ENCODE measurements at regions not wholly inside any gene's neighbourhood (a gene's known extent, or its start where the extent isn't known, plus 50 kb on each side); places are given as distances from the start of the nearest gene placed in this dataset.
A peak's percentile ranks its signal among the peaks of the same experiment; 100 is the strongest.

DNA sequence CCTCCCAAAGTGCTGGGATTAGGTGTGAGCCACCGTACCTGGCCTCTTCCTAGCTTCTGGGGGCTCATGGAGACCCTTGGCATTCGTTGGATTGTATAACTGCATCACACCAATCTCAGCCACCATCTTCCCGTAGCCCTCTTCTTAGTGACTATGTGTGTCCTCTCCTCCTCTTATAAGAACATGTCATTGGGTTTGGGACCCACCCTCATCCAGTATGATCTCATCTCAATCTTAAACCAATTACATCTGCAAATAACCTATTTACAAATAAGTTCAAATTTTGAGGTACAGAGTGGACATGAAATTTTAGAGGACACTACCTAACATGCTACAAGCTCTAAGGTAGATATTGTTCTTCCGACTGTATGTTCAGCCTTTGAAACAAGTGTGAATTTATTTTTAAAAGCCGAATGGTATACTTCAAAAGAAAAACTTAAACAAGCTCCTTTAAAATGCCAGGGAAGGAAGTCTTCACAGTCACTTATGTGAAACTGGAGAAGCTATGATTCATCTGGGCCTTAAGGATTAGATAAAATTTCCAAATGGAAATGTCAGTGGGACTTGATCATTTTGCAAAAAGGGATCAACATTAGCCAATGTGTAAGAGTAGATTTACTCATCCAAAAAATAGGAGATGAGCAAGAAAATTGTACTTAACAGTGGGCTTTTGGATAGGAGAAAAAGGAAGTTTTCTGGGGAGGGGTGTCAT is 225.7 kb downstream of the MEX3B start:
- H3K4me3 ChIP-seq = no peak overlapping the region
- H3K4me1 ChIP-seq = no peaks in the 10 kb centered on the region
- H3K27me3 ChIP-seq = no peaks in the 10 kb centered on the region
- no peak for ATAC-seq
- DNase-seq = no peak
- no peak overlapping the region for H3K27ac ChIP-seq
- no peaks in the 10 kb centered on the region for H3K36me3 ChIP-seq
- 47% methylated on average over 5 of the region's 5 CpGs for WGBS (ENCODE audit: insufficient coverage, low coverage, low lambda C conversion rate, missing lambda C conversion rate)
- TF ChIP-seq, protein P1, sequence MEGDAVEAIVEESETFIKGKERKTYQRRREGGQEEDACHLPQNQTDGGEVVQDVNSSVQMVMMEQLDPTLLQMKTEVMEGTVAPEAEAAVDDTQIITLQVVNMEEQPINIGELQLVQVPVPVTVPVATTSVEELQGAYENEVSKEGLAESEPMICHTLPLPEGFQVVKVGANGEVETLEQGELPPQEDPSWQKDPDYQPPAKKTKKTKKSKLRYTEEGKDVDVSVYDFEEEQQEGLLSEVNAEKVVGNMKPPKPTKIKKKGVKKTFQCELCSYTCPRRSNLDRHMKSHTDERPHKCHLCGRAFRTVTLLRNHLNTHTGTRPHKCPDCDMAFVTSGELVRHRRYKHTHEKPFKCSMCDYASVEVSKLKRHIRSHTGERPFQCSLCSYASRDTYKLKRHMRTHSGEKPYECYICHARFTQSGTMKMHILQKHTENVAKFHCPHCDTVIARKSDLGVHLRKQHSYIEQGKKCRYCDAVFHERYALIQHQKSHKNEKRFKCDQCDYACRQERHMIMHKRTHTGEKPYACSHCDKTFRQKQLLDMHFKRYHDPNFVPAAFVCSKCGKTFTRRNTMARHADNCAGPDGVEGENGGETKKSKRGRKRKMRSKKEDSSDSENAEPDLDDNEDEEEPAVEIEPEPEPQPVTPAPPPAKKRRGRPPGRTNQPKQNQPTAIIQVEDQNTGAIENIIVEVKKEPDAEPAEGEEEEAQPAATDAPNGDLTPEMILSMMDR (IDR thresholded peaks at IDR 0.05) = no peak
- TF ChIP-seq POLR2A (IDR thresholded peaks at IDR 0.05) = no peak
- H3K9me3 ChIP-seq = no peaks in the 10 kb centered on the region
- intact Hi-C loops (cut with DNase I) = no loop called here

- ATAC-seq (no peak), DNase-seq (no peak)
- no peaks in the 10 kb centered on the region for H3K4me1 ChIP-seq
- TF ChIP-seq, protein P1 (IDR thresholded peaks at IDR 0.05) = no peak
- TF ChIP-seq POLR2A (IDR thresholded peaks at IDR 0.05) = no peak
- no peaks in the 10 kb centered on the region for H3K36me3 ChIP-seq
- no peaks in the 10 kb centered on the region for H3K27me3 ChIP-seq
- intact Hi-C loops (cut with DNase I) = no loop called here
- H3K27ac ChIP-seq = no peak overlapping the region
- no peak overlapping the region for H3K4me3 ChIP-seq
- 64% methylated on average over 6 of the region's 7 CpGs for WGBS (ENCODE audit: insufficient coverage, low coverage, low lambda C conversion rate, missing lambda C conversion rate)
- H3K9me3 ChIP-seq = no peaks in the 10 kb centered on the region
Observed at GRCh38 chr15:81814882-81815455, 230.8 kb downstream of the MEX3B start.

GRCh38 chr15:81813215-81813614 is 232.6 kb downstream of the MEX3B start:
- TF ChIP-seq, protein P1 (IDR thresholded peaks at IDR 0.05) = peak in 3 of 4 donors; percentile 10 to 48 (median 30)
- no peak for TF ChIP-seq POLR2A (IDR thresholded peaks at IDR 0.05)
- 54% methylated on average over 2 of the region's 3 CpGs for WGBS (ENCODE audit: insufficient coverage, low coverage, low lambda C conversion rate, missing lambda C conversion rate)
- DNase-seq (no peak), ATAC-seq (peak; percentile 25 to 65 (median 62))
- Histone ChIP-seq H3K36me3 (no peaks in the 10 kb centered on the region), H3K9me3 (no peaks in the 10 kb centered on the region), H3K4me3 (no peak overlapping the region), H3K27ac (no peak overlapping the region), H3K27me3 (no peaks in the 10 kb centered on the region), H3K4me1 (no peaks in the 10 kb centered on the region)
- intact Hi-C loops (cut with DNase I) = no loop called here

DNA sequence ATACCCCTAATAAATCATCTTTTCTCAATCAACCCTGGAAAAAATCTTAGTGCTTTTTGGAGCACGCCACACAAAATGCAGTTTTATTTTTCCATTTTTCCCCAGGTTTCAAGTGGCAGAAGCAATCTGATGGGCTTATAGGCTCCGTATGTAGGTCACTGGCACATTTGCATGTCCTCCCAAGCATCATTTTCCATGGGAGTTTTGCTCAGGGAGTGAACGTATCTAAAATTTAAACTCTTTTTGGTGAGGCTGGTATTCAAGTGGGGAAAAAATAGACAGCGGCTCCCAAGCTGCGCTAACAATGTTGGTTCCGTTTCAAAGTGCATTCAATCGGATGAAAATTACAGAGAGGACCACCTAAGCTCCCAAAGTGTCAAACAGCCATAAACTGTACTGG is 233.4 kb downstream of the MEX3B start:
- 66% methylated on average over 7 of the region's 7 CpGs for WGBS (ENCODE audit: insufficient coverage, low coverage, low lambda C conversion rate, missing lambda C conversion rate)
- no peaks in the 10 kb centered on the region for H3K27me3 ChIP-seq
- no peak for ATAC-seq

GRCh38 chr15:81811736-81812135 is 234.1 kb downstream of the MEX3B start:
- Histone ChIP-seq H3K4me3 (no peak overlapping the region), H3K27ac (no peak overlapping the region), H3K27me3 (no peaks in the 10 kb centered on the region), H3K36me3 (no peaks in the 10 kb centered on the region), H3K4me1 (no peaks in the 10 kb centered on the region), H3K9me3 (no peaks in the 10 kb centered on the region)
- DNase-seq = no peak
- intact Hi-C loops (cut with DNase I) = no loop called here
- 53% methylated on average over 6 of the region's 6 CpGs for WGBS (ENCODE audit: insufficient coverage, low coverage, low lambda C conversion rate, missing lambda C conversion rate)
- TF ChIP-seq, protein P1 (IDR thresholded peaks at IDR 0.05) = no peak
- TF ChIP-seq POLR2A (IDR thresholded peaks at IDR 0.05) = no peak
- no peak for ATAC-seq

More for the DNA sequence above, 233.4 kb downstream of the MEX3B start:
- DNase-seq = no peak
- Histone ChIP-seq H3K4me1 (no peaks in the 10 kb centered on the region), H3K36me3 (no peaks in the 10 kb centered on the region), H3K27ac (no peak overlapping the region), H3K9me3 (no peaks in the 10 kb centered on the region), H3K4me3 (no peak overlapping the region)
- no peak for TF ChIP-seq POLR2A (IDR thresholded peaks at IDR 0.05)
- intact Hi-C loops (cut with DNase I) = no loop called here

Data from right lobe of liver (tissue), 6 donors.